HUES48 (cell line): ENCODE measurements at regions not wholly inside any gene's neighbourhood (a gene's known extent, or its start where the extent isn't known, plus 50 kb on each side); places are given as distances from the start of the nearest gene placed in this dataset.

Experiments
- H3K27ac ChIP-seq: one replicate; pipeline ENCODE4 v1.7.0; 2013; ENCODE audit warnings: low read depth, low read length, inconsistent platforms
- H3K27me3 ChIP-seq: 2 replicates; pipeline ENCODE4 v1.6.1; 2013; ENCODE audit warnings: mild to moderate bottlenecking, low read length; ENCODE audit not compliant: control insufficient read depth, insufficient read depth
- H3K36me3 ChIP-seq: 2 replicates; pipeline ENCODE4 v1.6.1; 2013; ENCODE audit warnings: low read length; ENCODE audit not compliant: control insufficient read depth, insufficient read depth
- H3K4me1 ChIP-seq: 2 replicates; pipeline ENCODE4 v1.6.1; 2013; ENCODE audit warnings: mild to moderate bottlenecking, low read length; ENCODE audit not compliant: control insufficient read depth, insufficient read depth
- H3K4me3 ChIP-seq: 2 replicates; pipeline ENCODE4 v1.5.1; 2013; ENCODE audit warnings: mild to moderate bottlenecking, low read depth, low read length
- H3K9ac ChIP-seq: 2 replicates; pipeline ENCODE4 v1.6.1; 2013; ENCODE audit warnings: mild to moderate bottlenecking, low read depth, low read length, moderate library complexity
- H3K9me3 ChIP-seq: 2 replicates; pipeline ENCODE4 v1.6.1; 2013; ENCODE audit warnings: low read length; ENCODE audit not compliant: control insufficient read depth, insufficient read depth

GRCh38 chr9:22244139-22245011 is 202.2 kb upstream of the DMRTA1 start:
- Histone ChIP-seq H3K4me3 (no peak overlapping the region), H3K36me3 (no peaks in the 10 kb centered on the region), H3K27ac (no peak overlapping the region), H3K4me1 (no peaks in the 10 kb centered on the region), H3K9ac (no peak overlapping the region), H3K27me3 (no peaks in the 10 kb centered on the region), H3K9me3 (no peaks in the 10 kb centered on the region)

- no peak overlapping the region for H3K4me3 ChIP-seq
- H3K27me3 ChIP-seq: no peaks in the 10 kb centered on the region
- no peak overlapping the region for H3K27ac ChIP-seq
- H3K9me3 ChIP-seq: 0 out of 2 replicates have a peak, but pooled peaks cover 14% of the 10 kb centered on the region
- no peaks in the 10 kb centered on the region for H3K4me1 ChIP-seq
- H3K36me3 ChIP-seq: no peaks in the 10 kb centered on the region
- H3K9ac ChIP-seq: no peak overlapping the region
Observed at GRCh38 chr9:22255337-22255736, 191.3 kb upstream of the DMRTA1 start.

- Histone ChIP-seq H3K4me1 (no peaks in the 10 kb centered on the region), H3K9me3 (0 out of 2 replicates have a peak, but pooled peaks cover 7% of the 10 kb centered on the region), H3K9ac (no peak overlapping the region), H3K36me3 (no peaks in the 10 kb centered on the region), H3K4me3 (no peak overlapping the region), H3K27me3 (no peaks in the 10 kb centered on the region), H3K27ac (no peak overlapping the region)
Observed at GRCh38 chr9:22256381-22256780, 190.2 kb upstream of the DMRTA1 start.

- Histone ChIP-seq H3K4me3 (no peak overlapping the region), H3K9ac (no peak overlapping the region), H3K36me3 (no peaks in the 10 kb centered on the region), H3K27ac (no peak overlapping the region), H3K4me1 (no peaks in the 10 kb centered on the region), H3K9me3 (0 out of 2 replicates have a peak, but pooled peaks cover 7% of the 10 kb centered on the region), H3K27me3 (no peaks in the 10 kb centered on the region)
Observed at GRCh38 chr9:22257026-22257816, 189.4 kb upstream of the DMRTA1 start.

- Histone ChIP-seq H3K9ac (no peak overlapping the region), H3K4me1 (no peaks in the 10 kb centered on the region), H3K27me3 (no peaks in the 10 kb centered on the region), H3K4me3 (no peak overlapping the region), H3K27ac (no peak overlapping the region), H3K36me3 (no peaks in the 10 kb centered on the region), H3K9me3 (peaks cover 9% of the 10 kb centered on the region; the same call in 1 of the 2 replicates)
Observed at GRCh38 chr9:22265038-22265437, 181.6 kb upstream of the DMRTA1 start.

GRCh38 chr9:22265534-22265933 is 181.1 kb upstream of the DMRTA1 start:
- H3K27me3 ChIP-seq: no peaks in the 10 kb centered on the region
- no peaks in the 10 kb centered on the region for H3K36me3 ChIP-seq
- no peak overlapping the region for H3K27ac ChIP-seq
- no peak overlapping the region for H3K4me3 ChIP-seq
- H3K9ac ChIP-seq: no peak overlapping the region
- no peaks in the 10 kb centered on the region for H3K4me1 ChIP-seq
- H3K9me3 ChIP-seq: peaks cover 9% of the 10 kb centered on the region; the same call in 1 of the 2 replicates

- H3K4me3 ChIP-seq: no peak overlapping the region
- H3K27me3 ChIP-seq: no peaks in the 10 kb centered on the region
- H3K36me3 ChIP-seq: no peaks in the 10 kb centered on the region
- 0 out of 2 replicates have a peak, but pooled peaks cover 2% of the 10 kb centered on the region for H3K9me3 ChIP-seq
- no peak overlapping the region for H3K27ac ChIP-seq
- H3K9ac ChIP-seq: no peak overlapping the region
- no peaks in the 10 kb centered on the region for H3K4me1 ChIP-seq
Observed at GRCh38 chr9:22274477-22274876, 172.1 kb upstream of the DMRTA1 start.

GRCh38 chr9:22278426-22278825 is 168.2 kb upstream of the DMRTA1 start:
- H3K36me3 ChIP-seq: no peaks in the 10 kb centered on the region
- H3K4me1 ChIP-seq: no peaks in the 10 kb centered on the region
- no peak overlapping the region for H3K9ac ChIP-seq
- H3K27ac ChIP-seq: no peak overlapping the region
- H3K4me3 ChIP-seq: no peak overlapping the region
- no peaks in the 10 kb centered on the region for H3K27me3 ChIP-seq
- H3K9me3 ChIP-seq: 0 out of 2 replicates have a peak, but pooled peaks cover 1% of the 10 kb centered on the region

- H3K36me3 ChIP-seq: no peaks in the 10 kb centered on the region
- no peak overlapping the region for H3K9ac ChIP-seq
- no peaks in the 10 kb centered on the region for H3K27me3 ChIP-seq
- H3K27ac ChIP-seq: no peak overlapping the region
- no peaks in the 10 kb centered on the region for H3K4me1 ChIP-seq
- H3K9me3 ChIP-seq: no peaks in the 10 kb centered on the region
- no peak overlapping the region for H3K4me3 ChIP-seq
Observed at GRCh38 chr9:22279636-22280035, 167.0 kb upstream of the DMRTA1 start.

- Histone ChIP-seq H3K4me3 (no peak overlapping the region), H3K9ac (no peak overlapping the region), H3K27ac (no peak overlapping the region), H3K4me1 (no peaks in the 10 kb centered on the region), H3K27me3 (no peaks in the 10 kb centered on the region), H3K36me3 (no peaks in the 10 kb centered on the region), H3K9me3 (no peaks in the 10 kb centered on the region)
Observed at GRCh38 chr9:22285066-22285465, 161.6 kb upstream of the DMRTA1 start.

GRCh38 chr9:22286661-22287060 is 160.0 kb upstream of the DMRTA1 start:
- Histone ChIP-seq H3K36me3 (no peaks in the 10 kb centered on the region), H3K9me3 (no peaks in the 10 kb centered on the region), H3K9ac (no peak overlapping the region), H3K27me3 (no peaks in the 10 kb centered on the region), H3K4me3 (no peak overlapping the region), H3K27ac (no peak overlapping the region), H3K4me1 (no peaks in the 10 kb centered on the region)
